ENCODE measurements at regions not wholly inside any gene's neighbourhood (a gene's known extent, or its start where the extent isn't known, plus 50 kb on each side); places are given as distances from the start of the nearest gene placed in this dataset.
A peak's percentile ranks its signal among the peaks of the same experiment; 100 is the strongest.
"Not testable (repeated sequence)": the region's sequence is repeated elsewhere in the genome, so short reads cannot be mapped to it uniquely, and the experiment has no call there.

DNA sequence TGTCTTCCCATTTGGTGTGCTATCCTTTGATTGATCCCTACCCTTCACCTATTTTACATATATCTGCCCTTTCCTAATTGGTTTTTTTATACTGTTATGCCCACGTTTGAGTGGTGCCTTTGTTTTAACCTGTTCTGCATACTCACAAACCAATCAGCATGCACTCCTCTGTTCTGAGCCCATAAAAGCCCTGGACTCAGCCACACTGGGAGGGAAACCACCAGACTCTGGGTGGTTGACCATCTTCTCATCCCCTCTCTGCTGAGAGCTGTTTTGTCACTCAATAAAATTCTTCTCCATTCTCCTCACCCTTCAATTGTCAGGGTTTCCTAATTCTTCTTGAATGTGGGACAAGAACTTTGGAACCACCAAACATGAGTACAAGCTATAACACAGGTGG is 989.8 kb downstream of the ADGRL2 start:
- DNase-seq = no peak

DNA sequence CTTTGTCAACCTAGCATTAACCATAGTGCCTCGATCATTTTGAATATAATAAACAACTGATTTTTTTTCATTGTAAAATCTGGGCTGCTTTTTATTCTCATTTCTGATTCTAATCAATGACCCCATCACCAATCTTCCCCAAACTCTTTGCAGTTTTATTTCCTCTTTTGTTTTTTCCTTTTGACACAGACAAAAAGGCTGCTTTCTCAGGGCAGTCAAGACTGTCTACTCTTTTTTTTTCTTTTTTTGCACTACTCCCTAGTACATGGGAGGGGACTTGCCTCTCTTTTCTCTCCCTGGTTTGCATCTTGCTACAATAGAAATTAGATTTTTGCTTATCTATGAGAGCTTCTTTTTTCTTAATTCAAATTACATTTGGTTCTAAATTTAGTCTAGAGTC is 987.9 kb downstream of the ADGRL2 start:
- no peak for DNase-seq

DNA sequence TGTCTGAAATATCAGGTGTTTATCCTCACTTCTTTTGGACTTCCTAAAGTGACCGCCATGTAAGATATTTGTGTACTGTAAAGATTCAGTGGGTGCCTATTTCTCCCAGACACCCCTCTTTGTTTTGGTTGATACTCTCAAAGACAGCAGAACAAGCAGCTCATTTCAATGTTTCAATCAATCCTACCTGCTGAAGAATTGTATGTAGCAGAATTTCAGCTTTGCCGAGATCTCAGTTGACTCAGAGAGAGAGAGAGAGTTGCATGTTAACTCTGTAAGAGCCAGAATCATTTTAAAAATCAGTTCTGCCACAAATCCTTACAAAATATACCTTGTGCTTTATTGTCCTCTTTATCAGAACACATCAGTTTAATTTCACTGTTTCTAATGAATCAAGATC is 987.3 kb downstream of the ADGRL2 start:
- DNase-seq = no peak

- no peak for DNase-seq
Observed at GRCh38 chr1:82786883-82787282, 986.1 kb downstream of the ADGRL2 start.

DNA sequence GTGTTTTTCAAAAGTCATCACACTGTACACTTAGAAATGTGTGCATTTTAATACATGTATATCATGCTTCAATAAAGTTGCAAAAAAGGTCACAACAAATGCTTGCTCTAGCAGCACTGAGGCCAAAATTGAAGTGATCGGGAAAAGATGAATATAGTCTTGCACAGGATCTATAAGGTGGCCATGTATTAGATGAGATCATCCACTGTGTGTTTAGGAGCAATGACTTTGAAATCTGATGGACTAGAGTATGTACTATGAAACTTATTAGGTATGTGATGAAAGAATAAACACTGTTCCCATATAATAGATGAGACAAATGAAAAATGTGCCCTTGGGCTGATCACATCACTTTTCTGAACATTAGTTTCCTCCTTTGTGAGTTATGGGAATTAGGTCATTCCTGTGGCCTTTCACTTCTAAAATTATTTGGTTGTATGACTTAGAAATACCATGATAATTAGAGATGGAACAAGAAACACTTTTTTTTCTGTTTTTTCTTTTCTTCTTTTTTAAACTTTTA is 984.6 kb downstream of the ADGRL2 start:
- DNase-seq = no peak

DNA sequence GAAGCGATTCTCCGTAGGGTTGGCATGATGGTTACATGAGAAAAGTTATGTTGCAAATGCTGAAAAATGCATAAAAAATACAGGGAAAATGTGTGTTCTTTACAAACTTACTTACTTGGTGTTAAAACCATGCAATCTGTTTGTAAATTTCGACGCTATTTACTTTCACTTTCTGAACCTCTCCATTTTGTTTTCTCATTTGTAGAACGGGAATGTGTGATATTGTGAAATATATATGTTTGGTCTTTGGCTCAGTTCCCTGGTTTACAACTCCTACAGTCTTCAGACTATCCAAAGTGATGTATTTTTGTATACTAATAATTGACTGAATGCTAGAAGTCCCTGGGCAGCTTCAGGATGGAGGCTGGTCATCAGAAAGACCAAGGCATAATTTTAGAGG is 982.3 kb downstream of the ADGRL2 start:
- no peak for DNase-seq

DNA sequence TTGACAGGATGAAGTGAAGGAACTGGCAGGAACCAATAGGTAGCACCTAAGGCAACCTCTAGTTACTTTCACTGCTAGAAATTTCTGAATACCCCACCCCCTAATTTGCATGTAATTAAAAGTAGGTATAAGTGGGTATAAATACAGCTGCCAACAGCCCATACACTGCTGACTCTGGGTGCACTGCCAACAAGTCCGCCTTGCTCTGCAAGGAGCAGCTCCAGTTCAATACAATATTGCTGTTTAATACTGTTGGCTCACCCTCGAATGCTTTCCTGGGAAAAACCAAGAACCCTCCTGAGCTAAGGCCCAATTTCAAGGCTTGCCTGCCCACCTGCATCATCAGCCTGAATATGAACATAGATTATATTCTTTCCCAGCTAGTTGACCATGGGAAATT is 981.9 kb downstream of the ADGRL2 start:
- DNase-seq = no peak

DNA sequence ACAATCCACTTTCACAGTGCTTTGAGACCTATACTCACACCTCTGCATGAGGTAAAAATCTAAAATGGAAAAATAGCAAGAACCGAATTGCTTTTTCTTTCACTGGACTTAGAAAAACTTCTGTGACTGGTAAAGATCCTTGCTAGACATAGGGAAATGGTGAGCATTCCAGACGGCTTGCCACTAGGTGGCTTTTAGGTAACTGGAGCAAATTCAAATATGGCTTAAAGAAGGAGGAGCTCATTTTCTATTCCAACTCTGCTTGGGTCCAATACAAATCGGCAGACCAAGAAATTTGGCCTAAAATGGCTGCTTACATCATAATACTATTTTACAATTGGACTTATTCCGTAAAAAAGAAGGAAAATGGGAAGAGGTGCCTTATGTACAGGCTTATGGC is 977.9 kb downstream of the ADGRL2 start:
- no peak for DNase-seq

- no peak for DNase-seq
Observed at GRCh38 chr1:82777240-82777639, 976.5 kb downstream of the ADGRL2 start.

GRCh38 chr1:82776730-82777129 is 976.0 kb downstream of the ADGRL2 start:
- DNase-seq = not testable (repeated sequence)

- DNase-seq = peak; percentile 70
Observed at GRCh38 chr1:82775406-82776000, 974.8 kb downstream of the ADGRL2 start.

GRCh38 chr1:82762829-82763532 is 962.2 kb downstream of the ADGRL2 start:
- DNase-seq = no peak

- no peak for DNase-seq
Observed at GRCh38 chr1:82759035-82759434, 958.3 kb downstream of the ADGRL2 start.

GRCh38 chr1:82755671-82756070 is 954.9 kb downstream of the ADGRL2 start:
- no peak for DNase-seq

- no peak for DNase-seq
Observed at GRCh38 chr1:82755191-82755590, 954.5 kb downstream of the ADGRL2 start.

- no peak for DNase-seq
Observed at GRCh38 chr1:82752046-82752445, 951.3 kb downstream of the ADGRL2 start.

DNA sequence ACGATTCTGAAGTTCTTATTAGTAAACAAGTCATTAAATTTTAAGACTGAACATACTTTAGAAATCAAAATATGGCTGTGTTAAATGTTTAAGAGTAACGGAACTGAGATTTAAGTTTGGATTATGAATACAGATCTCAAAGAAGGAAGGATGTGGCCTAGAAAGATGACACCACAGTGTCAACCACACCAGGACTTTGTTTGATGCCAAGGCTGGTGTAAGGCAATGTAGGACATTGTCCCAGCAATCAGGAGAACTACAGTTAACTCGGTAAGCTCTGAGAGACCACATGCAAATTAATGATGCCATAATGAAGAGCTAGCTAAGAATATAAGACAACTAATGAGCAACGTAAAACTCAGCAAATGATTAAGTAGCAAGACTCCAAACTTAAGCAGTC is 932.9 kb downstream of the ADGRL2 start:
- no peak for DNase-seq

DNA sequence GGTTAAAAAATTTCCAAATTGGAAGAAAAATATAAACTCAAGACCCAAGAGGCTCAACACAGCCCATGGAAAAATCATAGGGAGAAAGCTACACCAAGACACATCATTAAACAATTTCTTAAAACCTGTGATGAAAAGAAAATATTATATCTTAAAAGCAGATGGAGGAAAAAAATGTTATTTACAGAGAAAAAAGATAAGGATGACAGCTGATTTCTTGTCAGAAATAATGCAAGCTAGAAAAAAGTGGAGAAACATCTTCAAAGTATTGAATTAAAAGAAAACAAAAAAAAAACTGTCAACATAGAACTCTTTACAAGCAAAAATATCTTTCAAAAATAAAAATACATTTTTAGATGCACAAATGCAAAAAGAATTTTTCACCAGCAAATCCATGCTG is 930.5 kb downstream of the ADGRL2 start:
- DNase-seq = no peak

GRCh38 chr1:82728206-82728605 is 927.5 kb downstream of the ADGRL2 start:
- DNase-seq = no peak

DNA sequence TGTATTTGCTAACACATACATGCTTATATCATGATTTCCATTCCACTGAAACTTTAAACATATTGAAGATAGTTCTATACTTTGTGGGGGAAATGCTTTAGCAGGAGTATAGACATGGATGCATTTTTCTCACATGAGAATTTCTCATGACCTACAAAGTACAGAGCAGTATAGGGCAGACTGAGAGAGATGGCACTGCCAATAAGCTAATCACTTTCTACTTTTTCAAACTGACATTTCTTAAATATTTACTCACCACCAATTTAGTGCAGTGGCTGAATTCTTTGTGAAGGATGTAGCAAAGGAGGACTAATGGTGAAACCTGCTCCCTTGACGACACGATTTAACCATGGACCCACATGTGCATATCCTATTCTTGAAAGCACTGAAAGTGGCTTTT is 923.5 kb downstream of the ADGRL2 start:
- DNase-seq = no peak

GRCh38 chr1:82722608-82723007 is 921.9 kb downstream of the ADGRL2 start:
- DNase-seq = no peak

DNA sequence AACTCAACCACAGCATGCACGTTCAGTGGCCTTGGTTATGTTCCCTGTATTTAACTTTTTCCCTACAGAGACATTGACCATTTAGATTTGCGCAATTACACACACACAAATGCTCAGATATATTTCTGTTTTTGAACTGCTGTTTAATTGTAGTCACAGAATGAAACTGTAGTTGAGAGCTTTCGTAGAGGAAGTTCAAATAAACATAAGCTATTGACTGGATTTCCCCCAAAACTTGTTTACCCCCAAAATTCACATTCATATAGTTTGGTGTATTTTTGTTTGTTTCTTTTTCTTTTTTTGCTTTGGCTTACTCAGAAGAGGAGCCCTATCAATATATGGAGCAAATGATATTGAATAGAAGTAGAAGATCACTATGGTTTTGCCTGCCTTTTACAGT is 921.0 kb downstream of the ADGRL2 start:
- no peak for DNase-seq

DNA sequence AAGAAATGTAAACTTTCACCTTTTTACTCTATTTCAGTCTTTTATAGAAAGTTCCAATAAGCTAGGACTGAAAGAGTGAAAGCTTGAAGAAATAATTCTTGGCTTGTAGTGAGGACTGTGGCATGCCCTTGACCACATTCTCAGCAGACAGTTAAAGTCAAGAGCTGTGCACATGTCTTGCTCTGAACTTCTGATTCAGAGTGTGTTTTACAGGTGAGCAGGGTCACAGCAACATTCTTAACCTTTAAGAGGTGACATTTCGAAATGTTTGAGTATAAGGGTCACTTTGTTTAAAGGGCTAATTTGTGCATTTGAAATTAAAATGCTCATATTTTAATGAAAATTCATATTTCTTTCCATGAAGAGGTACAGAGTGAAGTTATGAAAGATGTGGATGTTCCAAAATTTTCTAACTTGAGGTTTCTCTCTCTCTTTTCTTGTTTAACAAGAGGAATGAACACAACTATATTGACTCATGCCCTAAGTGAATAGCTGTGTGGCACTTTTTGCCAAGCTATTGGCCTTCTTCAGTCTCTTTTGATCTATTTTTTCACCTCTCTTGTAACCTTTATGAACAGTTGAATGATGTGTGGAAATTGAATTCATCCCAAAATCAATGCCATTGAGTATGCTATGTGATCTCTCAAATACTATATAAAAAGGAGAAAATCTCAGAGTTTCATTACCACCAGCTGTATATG is 918.1 kb downstream of the ADGRL2 start:
- DNase-seq = no peak

- no peak for DNase-seq
Observed at GRCh38 chr1:82710091-82710490, 909.4 kb downstream of the ADGRL2 start.

All from stimulated activated CD8-positive, alpha-beta memory T cell treated with anti-CD3 and anti-CD28 coated beads, Interleukin-4, amount 100 ng/mL, for 48 hours (primary cell).